Inflammatory macrophage treated with lipopolysaccharide for 1 hour (primary cell): ENCODE measurements at regions not wholly inside any gene's neighbourhood (a gene's known extent, or its start where the extent isn't known, plus 50 kb on each side); places are given as distances from the start of the nearest gene placed in this dataset.

Experiments
- DNase-seq, 2 donors: peaks; one replicate each; pipeline ENCODE4 v3.0.0-alpha.2; 2020 to 2022

DNA sequence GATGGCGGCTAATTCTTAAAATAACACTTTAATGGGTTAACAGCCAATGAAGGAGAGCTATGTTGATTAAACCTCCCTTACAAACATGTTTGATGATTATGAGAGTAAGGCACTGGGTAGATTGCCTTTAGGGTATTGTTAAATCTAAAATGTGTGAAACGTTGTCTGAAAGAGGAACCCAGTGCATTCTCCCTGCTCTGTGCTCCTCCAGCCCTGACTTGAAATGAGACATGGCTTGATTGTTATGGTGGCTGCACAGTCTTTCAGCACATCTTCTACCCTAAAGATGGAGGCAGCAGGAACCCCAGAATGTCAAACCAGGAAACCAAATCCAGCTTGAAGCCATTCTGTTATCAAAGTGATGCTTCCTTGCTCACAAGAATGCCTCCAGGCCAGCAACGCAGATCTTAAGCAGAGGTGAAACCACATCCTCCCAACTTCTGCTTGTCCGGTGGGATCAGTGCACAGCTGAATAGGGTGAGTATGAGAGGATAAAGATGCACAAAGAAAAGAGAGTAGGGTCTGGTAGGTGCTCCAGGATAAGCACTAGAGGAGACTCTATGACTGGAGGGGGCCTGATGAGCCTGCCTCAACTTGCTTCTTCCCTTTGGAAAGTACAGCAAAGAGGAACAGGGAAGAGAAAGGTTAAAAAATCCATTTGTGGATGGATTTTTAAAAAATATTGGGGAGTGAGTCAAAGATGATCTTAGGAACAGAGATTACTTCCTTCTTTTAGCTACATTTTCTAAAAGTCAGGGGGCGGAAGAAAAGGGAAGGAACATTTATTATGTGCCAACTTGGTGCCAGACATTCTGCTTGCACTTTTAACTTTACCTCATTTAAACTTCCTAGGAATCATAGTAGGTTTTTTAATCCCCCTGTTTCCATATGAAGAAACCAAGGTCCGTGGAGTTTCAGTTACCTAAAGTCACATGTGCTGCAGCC lies 523.0 kb downstream of the TXNL1 start:
- peak; percentile 79 to 86 for DNase-seq

DNA sequence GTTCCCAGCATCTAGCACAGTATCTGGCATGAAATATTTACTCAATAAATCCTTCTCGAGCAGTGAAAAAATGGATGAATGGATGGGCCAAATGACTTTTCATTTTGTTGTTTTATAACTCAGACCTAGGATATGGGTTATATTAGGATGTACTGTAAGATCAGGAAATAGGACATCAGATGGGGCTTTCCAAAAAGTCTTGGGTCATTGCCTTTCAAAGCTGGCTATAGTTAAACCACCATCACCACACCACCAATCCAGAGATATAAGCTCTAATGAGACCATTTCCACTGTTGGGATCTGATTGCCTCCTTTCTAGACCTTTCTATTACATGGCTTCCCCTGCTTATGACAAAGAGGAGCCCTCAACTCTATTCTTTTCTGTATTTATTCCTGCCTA lies 525.0 kb upstream of the TCF4 start:
- peak; percentile 18 to 31 for DNase-seq

DNA sequence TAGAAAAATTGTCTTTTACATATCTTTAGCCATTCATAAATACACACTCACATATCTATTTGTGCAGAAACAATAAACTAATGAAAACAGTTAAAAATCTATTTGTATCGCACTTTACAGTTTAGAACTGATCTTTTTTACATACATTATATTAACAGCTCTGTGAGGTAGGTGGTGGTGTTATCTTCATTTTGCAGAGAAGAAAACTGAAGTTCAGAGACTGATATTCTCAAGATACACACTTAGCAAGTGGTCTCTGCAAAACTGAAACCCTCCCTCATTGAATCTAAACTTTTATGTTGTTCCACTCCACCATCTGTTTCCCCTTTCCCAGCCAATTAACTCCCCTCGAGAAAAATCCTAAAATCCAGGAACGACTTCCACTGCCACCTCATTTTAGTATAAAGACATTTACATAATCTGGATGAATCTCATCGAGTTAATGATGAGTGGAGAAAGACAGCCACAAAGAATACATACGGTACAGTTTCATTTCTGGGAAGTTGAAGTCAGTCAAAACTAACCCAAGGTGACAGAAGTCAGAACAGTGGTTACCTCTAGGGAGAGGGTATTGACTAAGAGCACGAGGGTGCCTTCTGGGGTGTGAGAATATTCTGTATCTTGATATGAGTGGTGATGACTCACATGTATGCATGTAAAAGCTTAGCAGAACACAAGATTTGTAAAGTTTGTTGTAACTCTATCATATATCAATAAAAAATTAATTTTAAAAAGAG lies 524.2 kb upstream of the TCF4 start:
- no peak for DNase-seq

DNA sequence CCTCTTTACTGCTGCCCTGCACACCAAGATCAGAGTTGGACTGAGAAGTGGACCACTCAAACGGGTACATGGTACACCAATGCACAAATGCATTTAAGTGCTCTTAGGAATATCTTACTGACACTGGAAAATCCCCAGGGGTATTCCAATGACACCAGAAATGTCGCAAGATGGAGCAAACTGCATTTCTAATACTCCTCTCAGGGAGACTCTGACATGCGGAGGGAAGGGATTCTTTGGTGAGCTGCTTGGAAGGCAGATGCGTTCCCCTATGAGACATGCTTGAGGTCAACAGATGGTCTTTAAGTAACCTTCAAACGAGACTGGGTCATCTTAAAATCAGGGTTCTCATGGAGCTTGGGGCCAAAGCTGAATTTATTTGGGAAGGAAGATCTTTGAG lies 521.8 kb upstream of the TCF4 start:
- DNase-seq: peak; percentile 45 to 62

DNA sequence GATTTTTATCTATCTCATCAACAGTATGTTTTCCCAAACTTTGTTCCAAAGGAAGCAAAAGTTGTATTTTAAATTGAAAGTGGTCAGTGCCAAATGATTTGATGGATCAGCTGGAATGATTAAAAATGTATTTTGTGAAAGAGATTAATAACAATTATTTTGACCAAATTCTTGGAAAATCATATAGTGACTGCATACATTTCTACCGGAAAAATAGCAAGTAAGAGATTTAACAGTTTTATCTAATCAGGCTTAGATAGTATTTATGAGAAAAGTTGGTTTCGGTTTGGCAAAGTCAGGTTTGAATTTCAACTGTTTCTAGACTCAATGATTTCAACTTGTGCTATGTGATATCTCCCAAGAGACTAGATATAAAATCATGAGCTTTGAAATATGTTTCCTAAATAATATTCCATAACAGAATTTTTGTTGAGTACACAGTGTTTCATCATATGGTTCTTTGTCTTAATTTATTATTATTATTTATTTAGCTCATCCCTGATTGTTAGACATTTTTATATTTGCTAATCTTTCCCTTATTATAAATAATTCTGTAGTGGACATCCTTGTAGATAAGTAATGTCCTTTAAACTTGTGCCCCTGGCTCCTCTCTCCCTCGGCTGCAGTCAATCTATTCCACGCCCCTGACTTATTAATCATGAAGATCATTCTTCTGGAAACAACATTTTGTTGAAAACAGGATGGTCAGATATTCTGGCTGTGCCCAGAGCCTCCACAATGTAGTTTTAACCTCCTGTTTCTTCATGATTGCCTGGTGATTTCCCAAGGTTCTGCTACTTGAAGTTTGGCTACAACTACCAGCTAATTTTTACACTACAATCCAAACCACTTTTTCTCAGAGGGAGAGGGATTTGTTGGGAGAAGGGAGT lies 520.7 kb upstream of the TCF4 start:
- no peak for DNase-seq

DNA sequence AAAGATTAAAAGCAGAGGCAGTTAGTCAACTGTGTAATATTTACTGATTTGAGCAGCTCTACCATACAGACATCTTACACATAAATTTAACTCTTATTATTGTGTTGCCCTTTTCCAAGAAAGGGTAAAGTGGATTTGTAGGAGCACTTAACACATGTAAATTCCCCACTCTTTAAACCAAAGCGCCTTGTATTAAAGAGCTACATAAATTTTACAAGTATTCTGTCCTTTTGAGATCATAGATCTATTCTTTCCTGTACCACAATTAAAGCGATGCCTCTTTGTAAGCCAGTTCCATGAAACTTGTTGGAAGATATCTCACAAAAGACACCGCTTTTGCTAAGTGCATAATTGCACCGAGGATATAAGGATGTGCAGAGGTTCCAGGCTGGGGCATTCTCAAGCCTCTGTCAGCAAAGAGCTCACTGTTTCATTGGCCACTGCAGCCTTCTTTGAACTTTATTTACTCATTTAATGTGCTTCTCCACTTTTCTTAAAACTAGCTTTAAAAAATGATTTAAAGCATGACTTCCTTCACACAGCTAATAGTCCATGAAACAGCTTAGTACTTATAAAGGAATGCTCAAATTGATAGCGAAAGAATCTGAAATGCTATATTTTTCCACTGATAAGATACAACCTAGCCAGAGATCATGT lies 520.0 kb upstream of the TCF4 start:
- DNase-seq: no peak

DNA sequence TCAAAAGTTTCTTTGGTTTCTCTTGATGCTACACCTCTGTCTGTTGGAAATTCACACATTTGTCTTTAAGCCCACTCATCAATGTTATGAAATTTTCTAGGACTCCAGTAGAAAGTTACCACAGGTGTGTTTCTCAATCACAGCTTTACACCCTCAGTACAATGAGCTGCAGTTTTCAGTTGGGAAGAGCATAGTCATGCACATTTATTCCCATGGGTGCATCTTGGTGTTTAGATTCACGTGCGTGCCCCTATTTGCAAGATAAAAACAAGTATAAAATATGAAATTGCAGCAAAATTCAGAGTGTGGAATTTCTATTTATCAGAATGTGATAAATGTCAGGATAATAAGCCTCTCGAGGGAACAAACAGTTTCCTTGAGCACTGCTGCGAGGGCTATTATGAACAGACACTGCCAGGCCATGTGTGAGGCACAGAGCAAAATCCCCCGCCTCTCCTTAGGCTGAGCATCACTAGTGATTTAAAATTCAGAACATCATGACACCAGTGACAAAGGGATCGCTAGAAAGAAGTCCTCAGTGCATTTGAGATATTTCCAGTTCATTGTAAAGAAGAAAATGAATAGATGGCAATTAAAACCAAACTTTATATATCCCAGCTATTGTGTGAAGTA lies 512.2 kb upstream of the TCF4 start:
- no peak for DNase-seq

DNA sequence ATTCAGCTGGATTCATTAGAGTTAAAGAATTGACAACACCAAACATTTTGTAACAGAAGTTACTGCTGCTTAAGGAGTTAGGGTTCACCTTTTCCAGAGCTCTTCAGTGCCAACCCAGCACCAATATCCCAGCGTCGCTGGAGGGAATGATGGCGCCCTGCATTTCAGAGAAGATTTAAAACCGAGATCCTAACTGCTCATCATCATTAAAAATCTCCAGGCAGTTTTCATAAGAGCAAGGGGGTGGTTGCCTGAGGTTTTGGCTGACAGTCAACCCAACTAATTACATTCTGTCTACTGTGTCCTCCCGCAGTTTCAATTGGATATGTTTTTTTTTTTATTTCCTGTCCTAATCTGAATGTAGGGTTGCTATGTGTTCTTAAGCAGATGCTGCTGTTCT lies 509.6 kb upstream of the TCF4 start:
- DNase-seq: no peak

DNA sequence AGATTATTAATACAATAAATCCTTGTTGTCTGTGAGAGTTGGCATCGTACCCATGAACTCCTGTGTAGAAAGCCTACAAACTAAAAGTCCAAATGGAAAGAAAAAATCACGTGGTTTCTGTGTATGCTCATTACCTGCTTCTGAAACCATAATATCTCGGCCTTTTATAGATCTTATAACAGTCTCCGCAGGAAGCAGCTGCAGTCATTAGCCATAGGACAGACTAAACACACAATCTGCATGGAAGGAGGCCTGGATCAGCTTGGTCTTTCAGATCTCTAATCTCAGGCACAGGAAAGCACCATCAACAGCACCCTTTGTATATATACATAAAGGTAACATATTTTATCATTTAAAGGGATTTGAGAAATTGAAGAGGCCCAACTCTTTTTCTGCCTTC lies 508.9 kb upstream of the TCF4 start:
- DNase-seq: no peak

DNA sequence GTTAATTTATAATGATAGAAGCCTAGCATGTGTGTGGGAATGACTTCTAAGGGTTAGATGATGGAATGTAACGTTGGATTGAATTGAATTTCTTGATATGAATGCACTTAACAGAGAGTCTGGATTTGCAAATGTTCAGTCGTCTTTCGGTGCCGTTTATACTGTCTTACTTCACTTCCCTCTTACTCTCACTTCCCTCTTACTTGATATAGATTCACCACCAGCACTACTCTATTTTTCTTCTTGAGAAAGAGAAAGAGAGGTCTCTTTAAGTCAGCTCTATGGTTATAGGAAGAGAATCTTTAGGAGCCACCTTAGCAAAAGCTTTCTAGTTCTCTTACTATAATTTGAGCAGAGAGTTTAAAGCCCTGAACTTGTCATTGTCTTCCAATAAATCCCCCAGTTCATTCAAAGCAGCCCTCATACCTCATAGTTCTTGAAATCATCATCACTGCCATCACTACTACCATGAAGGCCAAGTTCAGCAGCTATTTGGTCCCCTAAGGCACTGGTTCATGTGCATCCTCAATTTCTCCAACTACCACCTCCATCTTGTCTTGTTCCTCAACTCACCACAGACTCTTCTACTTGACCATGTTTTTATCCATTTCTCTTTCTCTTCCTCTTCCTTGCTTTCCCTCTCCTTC lies 501.7 kb upstream of the TCF4 start:
- DNase-seq: peak; percentile 27 to 28

DNA sequence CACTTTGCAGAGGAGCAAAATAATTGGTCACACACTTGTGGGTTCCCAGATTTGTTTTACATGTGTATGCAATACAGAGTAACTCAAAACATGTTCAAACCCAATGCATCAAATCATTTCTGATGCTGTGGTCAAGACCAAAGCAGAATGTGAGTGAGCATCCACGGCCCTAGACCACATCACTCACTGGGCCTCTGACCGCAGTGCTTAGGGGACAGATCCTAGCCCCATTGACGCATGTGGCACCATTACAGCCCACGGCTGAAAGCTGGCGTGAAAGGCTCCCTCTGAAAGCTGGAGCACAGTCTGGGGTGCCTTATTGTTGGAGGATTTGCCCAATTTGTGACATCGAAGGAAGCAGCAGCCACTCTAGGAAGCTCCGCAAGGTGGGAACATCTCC lies 498.8 kb upstream of the TCF4 start:
- DNase-seq: no peak

DNA sequence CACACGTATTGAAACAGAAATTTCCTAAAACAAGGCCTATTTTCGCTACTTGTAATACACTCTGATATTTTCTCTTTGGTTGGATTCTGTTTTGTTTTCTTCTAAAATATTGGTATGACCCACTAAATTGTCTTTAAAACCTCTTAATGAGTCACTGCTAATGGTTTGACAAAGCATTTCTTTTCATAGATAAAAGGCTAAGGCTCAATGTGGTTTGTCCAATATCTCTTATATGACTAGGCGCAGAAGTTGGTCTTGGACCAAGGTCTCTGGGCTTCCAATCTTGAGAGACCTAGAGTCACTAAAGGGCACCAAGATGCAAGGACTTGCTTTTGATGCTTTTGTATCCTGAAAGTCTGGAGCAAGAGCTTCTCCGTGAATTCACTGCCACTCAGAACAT lies 498.2 kb upstream of the TCF4 start:
- no peak for DNase-seq

DNA sequence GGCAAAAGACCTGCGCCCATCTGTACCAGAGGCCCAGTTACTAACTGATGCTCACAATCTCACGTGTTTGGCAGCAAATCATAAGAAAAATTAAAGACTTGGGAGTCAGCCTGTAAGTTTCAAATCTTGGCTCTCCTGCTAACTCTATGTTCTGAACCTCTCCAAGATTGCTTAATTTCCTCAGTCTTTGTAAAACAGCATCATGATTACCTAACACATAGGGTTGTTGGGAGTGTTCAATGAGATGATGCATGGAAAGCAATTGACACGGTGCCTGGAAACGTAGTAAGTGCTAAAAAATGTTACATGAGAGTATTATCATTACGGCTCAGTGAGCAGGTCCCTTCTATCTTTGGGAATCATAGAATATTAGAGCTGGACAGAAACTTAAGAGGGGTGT lies 497.6 kb upstream of the TCF4 start:
- peak in 1 of 2 donors; percentile 8 for DNase-seq

DNA sequence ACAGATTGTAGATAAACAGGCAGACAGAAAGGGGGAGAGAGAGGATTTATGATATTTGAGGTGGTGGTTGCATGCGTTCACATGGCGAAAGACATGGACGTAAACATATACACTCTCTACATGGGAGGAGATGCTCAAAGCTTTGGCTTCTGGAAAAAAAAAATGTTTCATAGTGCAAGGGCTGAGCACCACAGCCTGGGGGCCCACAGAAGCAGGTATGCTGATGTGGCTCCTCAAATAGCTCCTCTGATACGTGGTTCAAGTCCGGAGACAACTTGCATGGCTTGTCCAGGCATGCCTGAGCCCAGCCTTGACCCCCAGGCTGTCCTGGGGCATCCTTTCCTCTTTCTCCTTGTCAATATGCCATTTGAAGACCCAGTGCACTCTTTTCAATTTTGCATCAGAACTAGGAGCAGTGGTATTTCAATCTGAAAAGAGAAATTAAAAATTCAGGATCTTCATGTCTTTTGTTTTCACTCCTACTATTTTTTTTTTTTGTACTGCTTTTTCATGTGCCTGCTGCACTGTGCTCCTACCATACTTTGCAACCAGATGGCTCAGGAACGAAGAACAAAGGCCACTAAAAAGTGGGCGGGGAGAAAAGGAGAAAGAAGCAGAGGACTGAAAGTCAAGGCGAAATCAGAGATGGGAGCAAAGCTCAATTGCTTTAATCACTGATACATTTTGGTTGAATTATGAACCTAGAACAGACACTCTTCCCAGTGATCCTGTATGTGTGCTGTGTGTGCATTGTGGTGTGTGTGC lies 495.7 kb upstream of the TCF4 start:
- DNase-seq: no peak

DNA sequence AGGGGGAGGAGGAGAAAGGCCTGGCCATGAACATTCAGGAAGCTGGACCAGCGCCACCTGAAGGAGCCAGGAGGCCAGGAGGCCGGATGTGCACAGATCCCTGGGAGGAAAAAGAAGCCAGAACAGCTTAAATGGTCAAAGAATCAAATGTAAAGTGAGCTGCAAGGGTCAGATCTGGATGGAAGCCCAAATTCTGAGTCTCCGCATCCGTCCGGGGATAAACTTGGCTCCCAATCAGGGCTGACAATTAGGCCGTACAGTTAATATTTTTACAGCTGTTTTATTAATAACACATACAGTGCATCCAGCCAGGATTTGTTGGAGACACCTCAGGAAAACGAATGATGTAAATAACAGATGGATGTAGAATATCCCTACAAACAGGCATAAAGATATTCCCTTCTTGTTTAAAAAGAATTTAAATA lies 495.1 kb upstream of the TCF4 start:
- no peak for DNase-seq

DNA sequence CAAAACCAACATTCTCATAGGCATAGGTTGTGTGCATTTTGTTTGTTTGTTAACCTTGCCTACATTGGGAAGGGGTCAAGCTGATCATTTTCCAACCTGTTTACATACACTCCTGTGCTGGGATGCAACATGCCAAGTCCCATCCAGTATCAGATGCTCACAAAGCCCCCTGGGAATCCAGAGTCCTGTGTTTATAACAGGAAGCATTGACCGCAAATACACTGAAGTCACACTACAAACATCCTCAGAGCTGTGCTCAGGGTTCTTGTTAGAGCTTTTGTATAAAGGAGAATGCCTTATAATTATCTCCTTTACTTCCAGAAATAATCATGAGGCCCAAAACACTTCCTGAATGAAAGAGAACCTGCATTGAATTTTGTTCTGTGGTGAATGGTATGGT lies 488.7 kb upstream of the TCF4 start:
- DNase-seq: no peak

DNA sequence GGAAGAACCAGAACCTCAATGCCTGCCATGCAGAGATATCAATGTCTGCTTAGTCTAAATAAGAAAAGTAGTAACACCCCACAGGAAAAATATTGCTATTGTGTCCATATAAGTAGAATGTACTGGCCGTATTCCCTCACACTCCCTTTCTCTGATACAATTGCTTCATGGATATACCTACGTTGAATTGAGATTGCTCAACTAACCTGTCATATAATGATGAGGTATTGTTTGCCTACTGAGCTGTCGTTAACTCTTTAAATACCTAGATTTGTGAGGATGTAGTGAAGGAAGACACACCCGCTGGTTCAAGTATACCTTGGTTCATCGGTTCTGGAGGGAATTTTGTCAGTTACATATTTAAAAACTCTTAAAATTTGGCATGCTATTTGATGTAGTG lies 480.7 kb upstream of the TCF4 start:
- no peak for DNase-seq

DNA sequence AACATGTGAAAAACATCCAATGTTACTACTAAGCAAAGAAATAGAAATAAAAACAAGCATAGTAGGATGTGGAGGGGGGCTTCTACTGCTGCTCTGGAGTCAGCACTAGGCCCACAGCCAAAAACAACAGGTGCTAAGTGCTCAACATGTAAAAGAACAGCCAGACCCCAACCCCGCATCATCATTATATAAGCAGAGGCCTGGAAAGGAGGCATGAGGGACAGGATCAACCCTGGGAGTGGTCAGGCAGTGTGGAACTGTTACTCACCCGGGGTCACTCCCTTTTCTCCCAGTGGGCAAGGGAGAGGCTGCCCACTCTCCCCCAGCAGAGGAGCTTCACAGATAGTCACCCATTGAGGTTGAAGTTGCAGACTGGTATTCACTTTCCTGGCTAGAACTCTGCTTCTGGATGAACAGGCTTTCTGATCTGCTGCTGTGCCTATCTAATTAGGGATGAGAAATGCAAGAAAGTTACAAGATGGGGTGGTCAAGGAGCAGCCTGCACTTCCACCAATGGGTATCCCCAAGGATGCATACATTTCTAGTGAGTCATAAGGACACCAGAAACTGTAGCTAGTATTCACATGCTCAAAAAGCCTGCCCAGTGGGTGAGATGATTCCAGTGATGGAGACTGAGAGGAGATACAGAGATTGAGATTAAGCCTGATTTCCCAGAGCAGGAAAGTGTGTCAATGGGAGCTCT lies 480.1 kb upstream of the TCF4 start:
- DNase-seq: no peak

DNA sequence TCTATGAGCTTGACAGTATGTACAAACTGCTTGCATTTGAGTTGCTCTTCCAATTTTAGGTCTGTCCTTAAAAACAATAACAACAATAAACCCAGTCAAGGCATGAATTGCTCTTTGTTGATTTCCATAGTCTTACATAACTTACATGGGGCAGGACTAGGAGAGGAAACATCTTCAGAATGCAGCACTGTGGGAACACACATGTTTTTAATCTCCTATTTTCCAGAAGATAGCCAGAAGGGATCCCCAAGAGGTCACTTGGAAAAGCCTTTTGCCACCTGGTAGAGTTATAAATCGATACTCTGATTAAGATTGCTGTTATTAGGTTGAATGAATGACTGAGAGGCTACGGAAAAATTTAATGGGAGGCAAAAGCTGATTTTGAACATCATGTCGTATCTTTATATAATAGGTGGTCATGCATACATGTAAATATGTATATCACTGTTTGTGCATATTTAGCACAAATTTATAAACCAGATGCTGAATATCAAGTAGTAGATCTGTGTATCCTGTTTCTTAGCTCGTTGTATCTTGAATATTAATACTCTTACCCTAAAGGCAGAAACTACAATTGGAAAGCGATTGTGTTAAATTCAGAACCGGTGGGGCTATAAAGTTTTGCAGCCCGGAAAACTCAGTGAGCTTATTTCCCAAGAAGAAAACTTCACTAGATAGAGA lies 479.4 kb upstream of the TCF4 start:
- no peak for DNase-seq
